Activated naive CD4-positive, alpha-beta T cell treated with anti-CD3 and anti-CD28 coated beads, Interleukin-2, amount 50 U/mL, for 24 hours (primary cell): ENCODE measurements at regions not wholly inside any gene's neighbourhood (a gene's known extent, or its start where the extent isn't known, plus 50 kb on each side); places are given as distances from the start of the nearest gene placed in this dataset.

Source experiments
- H3K27ac Mint-ChIP-seq: one replicate; pipeline ENCODE4 v1.8.0; 2021; ENCODE audit warnings: mild to moderate bottlenecking, mixed read lengths
- H3K27me3 Mint-ChIP-seq: one replicate; pipeline ENCODE4 v1.8.0; 2021; ENCODE audit warnings: mixed read lengths
- H3K36me3 Mint-ChIP-seq: one replicate; pipeline ENCODE4 v1.8.0; 2021; ENCODE audit warnings: mixed read lengths
- H3K4me1 Mint-ChIP-seq: one replicate; pipeline ENCODE4 v1.8.0; 2021; ENCODE audit warnings: mixed read lengths
- H3K4me3 Mint-ChIP-seq: one replicate; pipeline ENCODE4 v1.8.0; 2021; ENCODE audit warnings: mild to moderate bottlenecking, mixed read lengths
- H3K9me3 Mint-ChIP-seq: one replicate; pipeline ENCODE4 v1.8.0; 2021; ENCODE audit warnings: mixed read lengths

DNA sequence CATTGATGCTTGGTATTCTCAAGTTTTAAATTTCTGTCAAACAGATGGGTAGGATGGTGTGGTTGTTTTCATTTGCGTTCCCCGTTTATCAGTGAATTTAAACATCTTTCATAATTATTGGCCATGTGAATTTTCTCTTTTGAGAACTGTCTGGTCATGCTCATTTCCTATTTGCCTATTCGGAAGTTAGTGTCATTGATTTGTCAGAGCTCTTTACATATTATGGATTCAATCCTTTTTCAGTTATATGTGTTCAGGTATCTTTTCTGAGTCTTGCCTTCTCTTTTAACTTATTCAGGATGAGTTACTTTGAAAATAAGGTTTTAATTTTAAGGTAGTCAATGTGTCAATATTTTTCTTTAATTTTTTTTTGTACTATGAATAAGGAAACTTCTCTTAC is 315.7 kb downstream of the MN1 start:
- H3K4me3 Mint-ChIP-seq: no peak overlapping the region
- H3K36me3 Mint-ChIP-seq: no peaks in the 10 kb centered on the region
- peaks cover 2% of the 10 kb centered on the region for H3K27me3 Mint-ChIP-seq
- no peak overlapping the region for H3K27ac Mint-ChIP-seq
- no peaks in the 10 kb centered on the region for H3K4me1 Mint-ChIP-seq
- H3K9me3 Mint-ChIP-seq: no peaks in the 10 kb centered on the region

DNA sequence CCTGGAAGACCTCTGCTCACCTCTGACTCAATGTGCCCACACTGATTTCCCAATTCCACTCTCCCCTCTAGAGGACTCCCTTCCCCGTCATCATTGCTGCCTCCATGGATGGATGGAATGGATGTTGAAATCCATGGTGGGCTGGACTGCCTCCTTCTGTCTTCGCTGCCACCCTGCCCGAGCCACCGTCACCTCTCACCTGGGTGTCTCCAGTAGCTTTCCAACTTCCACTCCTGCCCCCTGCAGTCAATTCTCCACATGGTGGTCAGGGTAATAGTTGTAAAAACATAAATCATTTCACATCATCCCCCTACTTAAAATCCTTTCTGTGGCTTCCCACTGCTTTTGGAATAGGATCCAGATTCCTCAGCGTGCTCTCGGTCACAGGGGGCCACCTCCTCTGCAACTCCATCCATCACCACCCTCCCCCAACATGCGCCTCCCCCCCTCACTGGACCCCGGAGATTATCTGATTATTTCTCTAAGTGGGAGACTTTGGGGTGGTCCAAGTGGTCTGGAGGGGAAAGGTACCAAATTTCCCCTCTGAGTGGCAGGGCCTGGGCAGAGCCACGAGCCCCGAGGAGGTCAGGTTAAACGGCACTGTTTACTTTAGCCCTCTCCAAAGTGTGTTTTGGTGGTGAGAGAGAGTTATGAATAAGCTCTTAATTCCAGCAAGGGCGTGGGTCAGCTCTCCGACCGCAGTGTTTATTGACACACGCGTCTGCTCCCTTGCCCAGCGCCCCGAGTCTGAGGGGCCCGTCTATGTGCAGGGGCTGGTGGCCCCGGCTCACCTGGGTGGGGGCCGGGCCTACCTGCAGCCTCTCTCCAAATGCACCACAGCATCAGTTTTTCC is 313.7 kb downstream of the MN1 start:
- Mint-ChIP-seq H3K27me3 (peaks cover 2% of the 10 kb centered on the region), H3K36me3 (no peaks in the 10 kb centered on the region), H3K4me1 (no peaks in the 10 kb centered on the region), H3K4me3 (no peak overlapping the region), H3K27ac (no peak overlapping the region), H3K9me3 (no peaks in the 10 kb centered on the region)

DNA sequence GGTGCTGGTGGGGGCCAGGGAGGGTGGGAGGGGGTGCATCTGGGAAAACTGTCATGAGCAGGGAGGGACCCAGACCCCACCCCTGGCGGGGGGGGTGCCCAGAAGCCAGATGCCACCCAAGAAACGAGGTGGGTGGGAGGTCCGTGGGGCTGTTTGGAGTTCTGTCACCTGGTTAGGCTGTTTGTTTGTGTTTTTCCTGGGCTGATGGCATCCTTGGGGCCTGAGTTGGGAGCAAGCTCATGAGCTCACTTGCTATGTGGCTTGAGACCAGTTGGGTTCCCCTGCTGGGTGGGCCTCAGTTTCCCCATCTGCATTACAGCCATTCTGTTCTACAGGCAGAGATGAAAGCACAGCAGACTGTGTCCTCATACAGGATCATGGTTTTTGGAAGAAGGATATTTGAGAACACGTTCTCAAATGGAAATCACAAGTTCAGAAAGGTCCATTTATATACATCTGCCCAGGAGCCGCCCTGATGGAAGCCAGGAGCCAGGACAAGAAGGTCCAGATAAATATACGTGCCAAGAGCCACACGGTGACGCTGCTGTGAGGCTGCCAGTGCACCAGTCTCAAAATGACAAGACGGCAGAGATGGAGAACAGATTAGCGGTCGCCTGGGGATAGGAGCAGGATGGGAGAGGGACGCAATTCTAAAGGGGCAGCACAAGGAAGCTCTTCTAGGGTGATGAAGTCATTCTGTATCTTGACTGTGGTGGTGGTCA is 312.9 kb downstream of the MN1 start:
- H3K27ac Mint-ChIP-seq: no peak overlapping the region
- H3K9me3 Mint-ChIP-seq: no peaks in the 10 kb centered on the region
- H3K36me3 Mint-ChIP-seq: no peaks in the 10 kb centered on the region
- H3K27me3 Mint-ChIP-seq: peaks cover 2% of the 10 kb centered on the region
- H3K4me1 Mint-ChIP-seq: no peaks in the 10 kb centered on the region
- H3K4me3 Mint-ChIP-seq: no peak overlapping the region

DNA sequence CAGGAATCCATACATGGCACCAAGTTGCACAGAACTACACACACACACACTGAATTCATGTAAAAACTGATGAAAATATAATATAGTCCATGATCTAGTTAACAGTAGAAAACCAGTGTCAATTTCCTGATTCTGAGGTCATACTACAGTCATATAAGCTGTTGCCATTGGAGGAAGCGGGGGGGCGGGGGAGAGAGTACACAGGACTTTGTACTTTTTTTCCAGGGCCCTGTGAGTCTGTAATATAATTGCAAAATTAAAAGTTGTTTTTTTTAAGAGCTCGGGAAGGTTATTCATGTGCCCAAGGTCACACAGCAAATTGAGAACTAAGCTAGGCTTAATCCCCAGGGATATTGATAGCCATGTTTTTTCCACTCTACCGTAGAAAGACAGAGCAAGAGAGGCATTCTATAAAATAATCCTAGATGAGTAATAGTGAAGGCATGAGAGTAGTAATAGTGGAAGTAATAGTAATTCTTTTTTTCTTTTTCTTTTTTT is 312.3 kb downstream of the MN1 start:
- no peaks in the 10 kb centered on the region for H3K36me3 Mint-ChIP-seq
- H3K4me1 Mint-ChIP-seq: no peaks in the 10 kb centered on the region
- no peaks in the 10 kb centered on the region for H3K9me3 Mint-ChIP-seq
- H3K27me3 Mint-ChIP-seq: peaks cover 2% of the 10 kb centered on the region
- no peak overlapping the region for H3K27ac Mint-ChIP-seq
- H3K4me3 Mint-ChIP-seq: no peak overlapping the region

DNA sequence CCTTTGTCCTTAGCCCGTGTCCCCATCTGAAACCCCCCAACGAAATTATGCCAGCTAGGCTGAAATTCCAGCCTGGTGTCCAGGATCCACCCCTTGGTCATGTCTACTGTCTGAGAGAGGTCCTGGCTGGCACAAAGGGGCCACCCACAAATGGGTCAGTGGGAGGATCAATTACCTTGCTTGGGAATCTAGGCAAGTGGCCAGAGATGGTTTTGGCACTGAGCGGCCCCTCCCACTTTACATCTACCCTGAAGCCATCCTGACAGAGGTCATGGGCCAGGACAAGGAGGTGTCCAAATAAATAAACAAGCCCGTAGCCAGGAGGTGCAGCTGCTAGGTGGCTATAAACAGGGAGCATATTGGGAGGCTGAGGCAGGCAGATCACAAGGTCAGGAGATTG is 311.5 kb downstream of the MN1 start:
- H3K4me3 Mint-ChIP-seq: no peak overlapping the region
- H3K27me3 Mint-ChIP-seq: peaks cover 2% of the 10 kb centered on the region
- H3K4me1 Mint-ChIP-seq: no peaks in the 10 kb centered on the region
- no peak overlapping the region for H3K27ac Mint-ChIP-seq
- H3K9me3 Mint-ChIP-seq: no peaks in the 10 kb centered on the region
- no peaks in the 10 kb centered on the region for H3K36me3 Mint-ChIP-seq

DNA sequence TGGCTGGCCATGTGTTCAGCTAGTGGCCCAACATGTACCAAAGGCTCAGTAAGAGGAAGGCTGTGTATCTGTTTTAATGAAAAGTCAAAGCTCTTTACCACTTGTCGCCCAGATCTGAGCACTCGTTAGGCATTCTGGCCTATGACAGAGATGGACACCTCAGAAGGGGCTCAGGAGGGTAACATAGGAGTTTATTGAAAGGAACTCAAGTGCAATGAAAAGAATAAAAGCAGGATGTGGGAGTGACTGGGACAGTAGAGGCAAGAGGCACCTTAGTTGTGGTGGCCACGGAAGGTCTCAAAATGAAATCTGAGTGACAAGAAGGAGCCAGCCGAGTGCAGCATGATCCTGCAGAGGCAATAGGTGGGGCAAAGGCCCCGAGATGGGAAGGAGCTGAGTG is 309.7 kb downstream of the MN1 start:
- Mint-ChIP-seq H3K27me3 (peaks cover 1% of the 10 kb centered on the region), H3K4me3 (no peak overlapping the region), H3K36me3 (no peaks in the 10 kb centered on the region), H3K4me1 (no peaks in the 10 kb centered on the region), H3K9me3 (no peaks in the 10 kb centered on the region), H3K27ac (no peak overlapping the region)

DNA sequence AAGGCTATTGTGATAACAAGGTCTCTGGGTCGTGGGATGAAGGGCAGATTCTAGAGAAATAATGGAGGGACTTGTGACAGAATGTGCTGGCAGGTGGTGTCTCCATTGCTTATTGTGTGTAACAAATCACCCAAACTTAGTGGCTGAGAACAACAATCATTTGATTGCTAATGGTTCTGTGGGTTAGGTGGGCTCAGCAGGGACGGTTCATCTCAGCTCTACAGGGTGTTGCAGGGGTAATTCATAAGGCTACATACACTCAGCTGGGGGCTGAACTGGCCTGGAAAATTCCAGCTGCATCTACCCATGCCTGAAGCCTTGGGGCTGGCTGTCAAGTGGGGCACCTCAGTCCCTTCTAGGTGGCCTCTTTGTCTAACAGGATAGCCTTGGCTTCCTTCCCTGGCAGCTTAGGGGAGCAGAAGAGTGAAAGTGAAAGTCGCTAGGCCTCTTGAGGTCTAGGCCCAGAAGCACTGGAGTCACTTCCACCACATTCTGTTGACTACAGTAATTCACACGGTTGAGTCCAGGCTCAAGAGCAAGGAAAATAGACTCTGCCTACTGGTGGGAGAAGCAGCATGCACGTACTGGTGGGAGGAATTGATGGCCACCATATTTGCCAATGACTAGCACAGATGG is 308.9 kb downstream of the MN1 start:
- H3K4me1 Mint-ChIP-seq: no peaks in the 10 kb centered on the region
- no peaks in the 10 kb centered on the region for H3K36me3 Mint-ChIP-seq
- no peaks in the 10 kb centered on the region for H3K9me3 Mint-ChIP-seq
- no peak overlapping the region for H3K4me3 Mint-ChIP-seq
- peaks cover 1% of the 10 kb centered on the region for H3K27me3 Mint-ChIP-seq
- H3K27ac Mint-ChIP-seq: no peak overlapping the region

DNA sequence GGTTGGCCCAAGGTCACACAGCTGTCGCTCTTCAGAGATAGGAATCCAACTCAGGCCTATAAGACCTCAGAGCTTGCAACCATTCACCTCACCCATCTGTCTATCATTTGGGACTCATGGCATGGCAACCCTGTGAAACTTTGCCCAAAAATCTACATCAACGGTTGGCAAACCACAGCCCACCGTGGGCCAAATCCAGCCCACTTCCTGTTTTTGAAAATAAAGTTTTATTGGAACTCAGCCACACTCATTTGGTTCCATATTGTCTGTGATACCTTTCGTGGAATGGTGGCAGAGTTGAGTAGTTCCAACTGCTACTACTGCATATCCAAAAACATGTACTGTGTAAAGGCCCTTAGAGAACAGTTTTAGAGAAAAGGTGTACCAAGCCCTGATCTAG is 307.8 kb downstream of the MN1 start:
- Mint-ChIP-seq H3K4me3 (no peak overlapping the region), H3K36me3 (no peaks in the 10 kb centered on the region), H3K4me1 (no peaks in the 10 kb centered on the region), H3K27me3 (peaks cover 1% of the 10 kb centered on the region), H3K27ac (no peak overlapping the region), H3K9me3 (no peaks in the 10 kb centered on the region)

DNA sequence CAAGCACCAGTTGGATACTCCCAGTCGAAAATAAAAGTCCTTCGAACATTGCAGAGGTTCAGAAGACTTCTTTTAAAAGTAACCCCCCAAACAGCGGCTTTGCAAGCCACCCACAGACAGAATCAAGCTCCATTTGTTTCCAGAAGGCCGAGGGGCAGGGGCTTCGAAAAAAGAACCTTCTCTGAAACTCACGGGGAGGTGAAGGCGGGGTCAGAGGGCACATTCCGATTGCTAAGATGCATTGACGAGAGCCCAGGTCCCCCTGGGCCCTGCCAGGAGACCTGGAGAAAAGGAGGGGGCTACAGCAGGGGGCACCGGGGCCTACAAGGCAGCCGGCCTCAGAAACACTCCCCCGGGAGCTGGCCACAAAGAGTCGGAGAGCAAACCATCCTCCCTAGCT is 306.8 kb downstream of the MN1 start:
- Mint-ChIP-seq H3K27ac (no peak overlapping the region), H3K27me3 (no peaks in the 10 kb centered on the region), H3K4me1 (no peaks in the 10 kb centered on the region), H3K4me3 (no peak overlapping the region), H3K9me3 (no peaks in the 10 kb centered on the region), H3K36me3 (no peaks in the 10 kb centered on the region)

DNA sequence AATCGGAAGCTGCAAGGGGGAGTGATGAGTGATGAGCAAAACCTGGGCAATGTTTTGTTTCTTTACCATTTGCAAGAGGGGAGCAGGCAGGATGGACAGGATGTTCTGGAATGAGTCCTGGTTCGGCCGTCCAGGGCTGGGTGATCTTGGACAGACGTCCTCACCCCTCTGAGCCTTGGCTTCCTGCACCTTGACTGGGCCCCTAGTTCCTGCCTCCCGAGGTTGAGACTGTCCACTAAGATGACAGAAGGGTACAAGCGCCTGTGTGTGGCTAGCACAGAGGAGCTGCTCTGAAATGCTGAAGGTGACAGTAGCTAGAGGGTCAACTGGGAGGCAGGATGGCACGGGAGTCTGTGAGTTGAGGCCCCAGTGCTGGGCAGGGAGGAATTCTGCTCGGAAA is 306.2 kb downstream of the MN1 start:
- no peak overlapping the region for H3K27ac Mint-ChIP-seq
- no peaks in the 10 kb centered on the region for H3K4me1 Mint-ChIP-seq
- H3K9me3 Mint-ChIP-seq: no peaks in the 10 kb centered on the region
- no peak overlapping the region for H3K4me3 Mint-ChIP-seq
- no peaks in the 10 kb centered on the region for H3K27me3 Mint-ChIP-seq
- H3K36me3 Mint-ChIP-seq: no peaks in the 10 kb centered on the region

DNA sequence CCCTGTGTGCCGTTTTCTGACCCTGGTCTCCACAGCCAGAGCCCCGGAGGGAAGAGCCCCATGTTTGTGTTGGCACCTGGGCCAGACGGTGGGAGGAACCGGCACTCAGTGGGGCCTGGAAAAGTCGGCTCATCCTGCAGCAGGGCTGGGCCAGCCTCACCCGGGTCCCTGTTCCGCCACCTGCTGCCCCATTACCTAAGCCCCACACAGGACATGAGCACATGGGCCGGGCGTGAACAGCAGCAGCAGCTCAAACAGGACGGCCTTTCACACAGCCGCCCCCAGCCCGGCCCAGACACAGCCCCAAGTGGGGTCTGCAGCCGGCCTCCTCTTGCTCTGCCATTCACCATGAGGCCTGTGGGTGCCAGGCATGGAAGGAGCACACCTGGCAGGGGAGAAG is 302.4 kb downstream of the MN1 start:
- Mint-ChIP-seq H3K27me3 (no peaks in the 10 kb centered on the region), H3K9me3 (no peaks in the 10 kb centered on the region), H3K4me3 (no peak overlapping the region), H3K27ac (no peak overlapping the region), H3K4me1 (no peaks in the 10 kb centered on the region), H3K36me3 (no peaks in the 10 kb centered on the region)

DNA sequence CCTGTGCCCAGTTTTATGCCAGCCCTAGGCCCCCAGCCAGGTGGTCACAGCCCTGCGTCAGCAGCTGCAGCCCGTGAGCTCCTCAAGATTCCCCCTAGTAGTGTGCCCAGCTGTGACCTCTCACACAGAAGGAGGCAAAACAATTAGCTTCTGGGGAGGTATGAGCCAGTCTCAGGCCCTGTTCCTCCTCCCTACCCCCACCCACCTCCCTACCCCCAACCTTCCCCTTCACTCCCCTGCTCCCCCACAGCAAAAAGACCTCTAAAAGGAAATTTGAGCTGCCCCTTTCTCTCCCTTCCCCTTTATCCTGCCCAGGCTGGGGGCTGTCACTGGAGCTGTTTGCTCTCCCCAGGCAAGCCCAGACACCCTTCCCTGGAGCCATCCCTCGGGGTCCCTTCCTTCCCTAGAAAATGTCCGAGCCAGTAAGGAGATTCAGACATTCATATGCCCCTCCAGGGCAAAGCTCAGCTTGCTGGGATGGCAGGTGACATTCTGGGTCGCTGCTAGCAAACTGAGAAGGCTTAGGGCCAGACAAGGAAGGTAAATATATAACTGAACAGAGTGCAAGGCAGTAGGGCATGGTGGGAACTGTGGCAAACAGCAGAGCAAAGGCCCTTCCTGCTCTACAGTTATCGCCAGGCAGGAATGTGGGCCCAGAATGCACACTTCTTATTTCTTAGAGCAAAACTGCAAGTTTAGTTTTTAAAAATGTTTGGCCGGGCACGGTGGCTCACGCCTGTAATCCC is 300.2 kb downstream of the MN1 start:
- Mint-ChIP-seq H3K4me3 (no peak overlapping the region), H3K27ac (no peak overlapping the region), H3K9me3 (no peaks in the 10 kb centered on the region), H3K4me1 (no peaks in the 10 kb centered on the region), H3K27me3 (no peaks in the 10 kb centered on the region), H3K36me3 (no peaks in the 10 kb centered on the region)

DNA sequence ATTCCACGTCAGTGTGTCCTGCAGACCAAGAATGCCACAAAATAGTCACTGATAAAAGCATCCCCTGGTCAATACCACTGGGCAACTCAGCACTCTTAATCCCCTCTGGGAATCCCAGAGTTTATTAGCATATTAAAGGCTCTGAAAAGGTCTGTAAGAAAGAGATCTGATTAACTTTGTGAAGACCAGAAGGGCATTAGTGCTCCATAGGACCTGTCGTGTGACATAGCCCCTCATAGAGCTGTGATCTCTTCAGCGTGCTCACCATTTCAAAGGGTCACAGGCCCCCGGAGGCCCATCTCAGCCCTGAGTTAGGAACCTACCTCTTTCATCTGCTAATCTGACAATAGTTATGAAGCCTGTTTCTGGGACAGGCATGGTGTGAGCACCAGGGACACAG is 299.2 kb downstream of the MN1 start:
- H3K9me3 Mint-ChIP-seq: no peaks in the 10 kb centered on the region
- H3K36me3 Mint-ChIP-seq: no peaks in the 10 kb centered on the region
- no peak overlapping the region for H3K4me3 Mint-ChIP-seq

DNA sequence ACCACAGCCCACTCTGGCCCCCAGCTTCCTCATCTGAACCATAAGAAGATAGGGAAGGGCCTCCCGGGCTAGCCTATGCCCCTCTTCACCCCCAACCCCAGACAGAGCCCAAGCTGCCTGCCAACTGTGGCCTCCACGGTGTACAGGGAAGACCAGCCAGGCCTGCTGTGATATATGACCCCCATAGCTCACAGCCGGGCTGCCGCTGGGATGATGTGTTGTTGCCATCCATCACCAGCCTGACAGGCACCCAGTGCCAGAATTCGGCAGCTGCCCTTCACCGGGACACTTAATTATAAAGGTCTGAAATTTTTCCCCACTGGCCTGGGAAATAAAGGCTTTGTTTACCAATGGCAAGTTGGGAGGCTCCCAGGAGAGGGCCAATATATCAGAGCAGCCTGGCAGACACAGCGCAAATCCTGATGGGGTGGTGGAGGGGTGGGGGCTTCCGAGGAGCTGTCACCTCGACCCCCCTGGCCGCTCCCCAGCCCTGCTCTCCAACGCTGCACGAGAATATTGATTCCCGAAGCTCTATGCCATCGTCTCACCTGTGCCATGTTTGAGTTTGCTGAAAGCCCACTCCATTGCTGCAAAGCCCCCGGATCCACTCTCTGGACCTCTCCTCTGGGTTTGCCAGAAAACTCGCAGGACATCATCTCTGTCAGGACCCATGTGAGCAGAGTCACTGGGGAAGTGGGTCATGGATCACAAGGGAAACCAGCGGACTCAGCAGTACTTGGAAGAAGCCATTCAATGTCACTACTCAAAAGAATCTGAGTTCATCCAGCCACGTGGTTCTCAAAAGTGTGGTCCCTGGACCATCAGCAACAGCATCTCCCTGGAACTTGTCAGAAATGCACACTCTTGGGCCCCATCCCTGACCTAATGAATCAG is 296.9 kb downstream of the MN1 start:
- Mint-ChIP-seq H3K4me1 (no peaks in the 10 kb centered on the region), H3K4me3 (no peak overlapping the region), H3K36me3 (no peaks in the 10 kb centered on the region), H3K9me3 (no peaks in the 10 kb centered on the region), H3K27ac (no peak overlapping the region), H3K27me3 (no peaks in the 10 kb centered on the region)

More for the DNA sequence above, 299.2 kb downstream of the MN1 start:
- no peaks in the 10 kb centered on the region for H3K27me3 Mint-ChIP-seq
- no peaks in the 10 kb centered on the region for H3K4me1 Mint-ChIP-seq
- H3K27ac Mint-ChIP-seq: no peak overlapping the region
